ENCODE measurements at regions not wholly inside any gene's neighbourhood (a gene's known extent, or its start where the extent isn't known, plus 50 kb on each side); places are given as distances from the start of the nearest gene placed in this dataset.

GRCh38 chr11:71108013-71108865, 144.1 kb downstream of the SHANK2 start:
- Histone ChIP-seq H2BK15ac (replicated peaks; ENCODE audit: low read depth) (no peak overlapping the region), H3K9ac (ENCODE audit: low read length) (no peak overlapping the region), H3K4me2 (ENCODE audit: low read length) (no peak overlapping the region), H2BK5ac (ENCODE audit: low read length) (no peak overlapping the region), H3K4me1 (ENCODE audit: control insufficient read depth, low read depth, low read length) (no peaks in the 10 kb centered on the region), H4K5ac (ENCODE audit: low read length) (no peak overlapping the region), H3K4me3 (ENCODE audit: low read length) (no peak overlapping the region), H3K4ac (ENCODE audit: low read depth, low read length) (no peak overlapping the region), H3K27ac (ENCODE audit: low read depth, low read length) (no peak overlapping the region), H3K79me2 (ENCODE audit: control insufficient read depth, insufficient read depth, low read length) (no peaks in the 10 kb centered on the region), H3K27me3 (ENCODE audit: insufficient read depth, low read length, poor library complexity) (no peaks in the 10 kb centered on the region), H3K56ac (ENCODE audit: low read length) (no peak overlapping the region), H3K36me3 (ENCODE audit: control insufficient read depth, insufficient read depth, low read length) (no peaks in the 10 kb centered on the region), H4K8ac (ENCODE audit: low read depth, low read length) (no peak overlapping the region), H2BK120ac (ENCODE audit: low read depth, low read length) (no peak overlapping the region), H2AK5ac (ENCODE audit: low read length) (no peak overlapping the region), H3K18ac (ENCODE audit: low read length) (no peak overlapping the region), H3K23ac (ENCODE audit: low read length) (no peak overlapping the region), H3K79me1 (ENCODE audit: low read length) (no peaks in the 10 kb centered on the region)
- no peak for DNase-seq
- no CpG with 5 or more reads among the region's 21 CpGs for WGBS (ENCODE audit: extremely low coverage, insufficient coverage, low lambda C conversion rate)

DNA sequence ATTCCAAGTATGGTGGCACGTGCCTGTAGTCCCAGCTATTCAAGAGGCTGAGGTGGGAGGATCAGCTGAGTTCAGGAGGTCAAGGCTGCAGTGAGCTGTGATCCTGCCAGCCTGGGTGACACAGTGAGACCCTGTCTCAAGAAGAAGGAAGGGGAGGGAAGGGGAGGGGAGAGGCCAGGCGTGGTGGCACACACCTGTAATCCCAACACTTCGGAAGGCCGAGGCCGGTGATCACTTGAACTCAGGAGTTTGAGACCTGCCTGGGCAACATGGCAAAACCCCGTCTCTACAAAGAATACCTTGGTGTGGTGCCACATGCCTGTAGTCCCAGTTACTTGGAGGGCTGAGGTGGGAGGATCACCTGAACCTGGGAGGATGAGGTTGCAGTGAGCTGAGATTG, 145.7 kb downstream of the SHANK2 start:
- no CpG with 5 or more reads among the region's 6 CpGs for WGBS (ENCODE audit: extremely low coverage, insufficient coverage, low lambda C conversion rate)
- no peak overlapping the region for H2BK15ac ChIP-seq (replicated peaks; ENCODE audit: low read depth)

GRCh38 chr11:71103266-71103665, 149.1 kb downstream of the SHANK2 start:
- no peak overlapping the region for H3K4ac ChIP-seq (ENCODE audit: low read depth, low read length)
- no peak overlapping the region for H2AK5ac ChIP-seq (ENCODE audit: low read length)
- H3K4me1 ChIP-seq (ENCODE audit: control insufficient read depth, low read depth, low read length), result no peaks in the 10 kb centered on the region
- WGBS (ENCODE audit: extremely low coverage, insufficient coverage, low lambda C conversion rate), result no CpG with 5 or more reads among the region's 7 CpGs
- H3K27me3 ChIP-seq (ENCODE audit: insufficient read depth, low read length, poor library complexity), result no peaks in the 10 kb centered on the region
- no peak overlapping the region for H3K23ac ChIP-seq (ENCODE audit: low read length)
- no peak overlapping the region for H3K56ac ChIP-seq (ENCODE audit: low read length)
- no peak for DNase-seq
- H3K79me2 ChIP-seq (ENCODE audit: control insufficient read depth, insufficient read depth, low read length), result no peaks in the 10 kb centered on the region
- H3K18ac ChIP-seq (ENCODE audit: low read length), result no peak overlapping the region
- H2BK5ac ChIP-seq (ENCODE audit: low read length), result no peak overlapping the region
- no peak overlapping the region for H3K4me2 ChIP-seq (ENCODE audit: low read length)
- H2BK120ac ChIP-seq (ENCODE audit: low read depth, low read length), result no peak overlapping the region
- H3K27ac ChIP-seq (ENCODE audit: low read depth, low read length), result no peak overlapping the region
- no peaks in the 10 kb centered on the region for H3K36me3 ChIP-seq (ENCODE audit: control insufficient read depth, insufficient read depth, low read length)
- H3K4me3 ChIP-seq (ENCODE audit: low read length), result no peak overlapping the region
- no peak overlapping the region for H2BK15ac ChIP-seq (replicated peaks; ENCODE audit: low read depth)
- H3K9ac ChIP-seq (ENCODE audit: low read length), result no peak overlapping the region
- H3K79me1 ChIP-seq (ENCODE audit: low read length), result no peaks in the 10 kb centered on the region
- H4K5ac ChIP-seq (ENCODE audit: low read length), result no peak overlapping the region
- H4K8ac ChIP-seq (ENCODE audit: low read depth, low read length), result no peak overlapping the region

More for the DNA sequence above, 145.7 kb downstream of the SHANK2 start:
- Histone ChIP-seq H3K27me3 (ENCODE audit: insufficient read depth, low read length, poor library complexity) (no peaks in the 10 kb centered on the region), H3K23ac (ENCODE audit: low read length) (no peak overlapping the region), H2BK5ac (ENCODE audit: low read length) (no peak overlapping the region), H2BK120ac (ENCODE audit: low read depth, low read length) (no peak overlapping the region), H3K4ac (ENCODE audit: low read depth, low read length) (no peak overlapping the region), H3K4me1 (ENCODE audit: control insufficient read depth, low read depth, low read length) (no peaks in the 10 kb centered on the region), H3K79me2 (ENCODE audit: control insufficient read depth, insufficient read depth, low read length) (no peaks in the 10 kb centered on the region), H3K4me2 (ENCODE audit: low read length) (no peak overlapping the region), H3K56ac (ENCODE audit: low read length) (no peak overlapping the region), H4K8ac (ENCODE audit: low read depth, low read length) (no peak overlapping the region), H3K18ac (ENCODE audit: low read length) (no peak overlapping the region), H3K36me3 (ENCODE audit: control insufficient read depth, insufficient read depth, low read length) (no peaks in the 10 kb centered on the region), H3K79me1 (ENCODE audit: low read length) (no peaks in the 10 kb centered on the region), H3K9ac (ENCODE audit: low read length) (no peak overlapping the region), H4K5ac (ENCODE audit: low read length) (no peak overlapping the region), H2AK5ac (ENCODE audit: low read length) (no peak overlapping the region), H3K4me3 (ENCODE audit: low read length) (no peak overlapping the region), H3K27ac (ENCODE audit: low read depth, low read length) (no peak overlapping the region)
- no peak for DNase-seq

DNA sequence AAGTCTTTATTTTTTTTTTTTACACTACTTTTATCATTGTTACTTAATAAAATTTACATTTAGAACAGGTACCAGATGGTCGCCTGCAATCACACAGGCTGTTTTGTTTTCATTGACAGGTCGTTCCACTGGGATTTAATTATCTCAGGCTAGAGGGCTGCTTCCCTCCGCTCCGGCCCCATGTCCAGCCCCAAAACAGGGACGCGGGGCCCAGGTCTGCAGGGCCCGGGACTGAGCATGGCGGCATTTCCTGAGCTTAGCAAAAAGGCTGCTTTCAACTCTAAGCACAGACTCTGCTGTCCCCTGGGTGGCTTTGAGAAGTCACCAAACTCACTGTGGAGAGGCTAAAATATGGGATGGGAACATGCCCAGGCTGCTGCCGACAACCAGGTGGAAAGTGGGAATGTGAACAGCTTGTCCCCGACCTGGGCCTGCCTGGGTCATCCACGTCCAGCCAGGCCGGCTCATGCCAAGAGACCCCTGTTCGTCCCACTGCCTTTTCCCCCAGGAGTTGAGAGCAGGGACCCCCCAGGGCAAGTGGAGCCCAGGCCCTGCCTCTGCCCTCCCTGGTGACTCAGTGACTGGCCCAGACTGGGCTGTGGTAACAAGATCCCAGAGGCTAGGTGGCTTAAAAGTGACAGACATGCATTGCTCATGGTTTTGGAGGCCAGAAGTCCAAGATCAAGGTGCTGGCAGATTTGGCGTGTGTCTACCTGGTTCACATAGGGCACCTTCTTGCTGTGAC, 150.0 kb downstream of the SHANK2 start:
- H3K9ac ChIP-seq (ENCODE audit: low read length), result no peak overlapping the region
- H2BK120ac ChIP-seq (ENCODE audit: low read depth, low read length), result no peak overlapping the region
- no peak overlapping the region for H2BK5ac ChIP-seq (ENCODE audit: low read length)
- H3K79me2 ChIP-seq (ENCODE audit: control insufficient read depth, insufficient read depth, low read length), result no peaks in the 10 kb centered on the region
- H3K4me2 ChIP-seq (ENCODE audit: low read length), result no peak overlapping the region
- H3K23ac ChIP-seq (ENCODE audit: low read length), result no peak overlapping the region
- no peak overlapping the region for H3K18ac ChIP-seq (ENCODE audit: low read length)
- no peaks in the 10 kb centered on the region for H3K4me1 ChIP-seq (ENCODE audit: control insufficient read depth, low read depth, low read length)
- H3K4ac ChIP-seq (ENCODE audit: low read depth, low read length), result no peak overlapping the region
- H4K8ac ChIP-seq (ENCODE audit: low read depth, low read length), result no peak overlapping the region
- H2AK5ac ChIP-seq (ENCODE audit: low read length), result no peak overlapping the region
- no peak overlapping the region for H4K5ac ChIP-seq (ENCODE audit: low read length)
- no peak for DNase-seq
- no peak overlapping the region for H2BK15ac ChIP-seq (replicated peaks; ENCODE audit: low read depth)
- H3K4me3 ChIP-seq (ENCODE audit: low read length), result no peak overlapping the region
- no peaks in the 10 kb centered on the region for H3K27me3 ChIP-seq (ENCODE audit: insufficient read depth, low read length, poor library complexity)
- no peak overlapping the region for H3K27ac ChIP-seq (ENCODE audit: low read depth, low read length)
- no peak overlapping the region for H3K56ac ChIP-seq (ENCODE audit: low read length)
- H3K79me1 ChIP-seq (ENCODE audit: low read length), result peaks cover 3% of the 10 kb centered on the region
- H3K36me3 ChIP-seq (ENCODE audit: control insufficient read depth, insufficient read depth, low read length), result peaks cover 2% of the 10 kb centered on the region
- no CpG with 5 or more reads among the region's 14 CpGs for WGBS (ENCODE audit: extremely low coverage, insufficient coverage, low lambda C conversion rate)

DNA sequence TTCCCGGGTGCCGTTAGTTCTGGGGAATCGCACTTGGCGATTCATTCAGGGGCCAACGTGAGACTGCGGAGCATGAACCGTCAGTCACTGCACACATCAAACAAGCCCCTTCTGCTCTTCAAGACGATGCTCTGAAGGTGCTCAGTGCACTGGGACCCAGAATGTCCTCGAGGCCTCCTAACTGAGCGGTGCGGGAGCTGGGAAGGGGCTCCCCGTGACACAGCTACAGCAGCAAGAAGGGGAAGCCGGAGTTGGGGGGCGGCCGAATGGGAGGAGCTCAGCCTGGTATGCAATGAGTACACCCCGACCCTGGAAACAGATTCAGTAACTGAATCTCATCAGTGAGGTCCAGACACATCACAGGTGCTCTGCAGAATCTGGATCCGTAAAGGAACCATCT, 150.8 kb downstream of the SHANK2 start:
- WGBS (ENCODE audit: extremely low coverage, insufficient coverage, low lambda C conversion rate), result no CpG with 5 or more reads among the region's 17 CpGs
- no peaks in the 10 kb centered on the region for H3K4me1 ChIP-seq (ENCODE audit: control insufficient read depth, low read depth, low read length)

More for the DNA sequence above, 150.8 kb downstream of the SHANK2 start:
- Histone ChIP-seq H3K79me1 (ENCODE audit: low read length) (peaks cover 3% of the 10 kb centered on the region), H3K27ac (ENCODE audit: low read depth, low read length) (no peak overlapping the region), H3K23ac (ENCODE audit: low read length) (no peak overlapping the region), H3K18ac (ENCODE audit: low read length) (no peak overlapping the region), H3K56ac (ENCODE audit: low read length) (no peak overlapping the region), H3K4ac (ENCODE audit: low read depth, low read length) (no peak overlapping the region), H2AK5ac (ENCODE audit: low read length) (no peak overlapping the region), H3K4me3 (ENCODE audit: low read length) (no peak overlapping the region), H3K27me3 (ENCODE audit: insufficient read depth, low read length, poor library complexity) (no peaks in the 10 kb centered on the region), H3K9ac (ENCODE audit: low read length) (no peak overlapping the region), H2BK120ac (ENCODE audit: low read depth, low read length) (no peak overlapping the region), H3K36me3 (ENCODE audit: control insufficient read depth, insufficient read depth, low read length) (peaks cover 2% of the 10 kb centered on the region), H2BK15ac (replicated peaks; ENCODE audit: low read depth) (no peak overlapping the region), H2BK5ac (ENCODE audit: low read length) (no peak overlapping the region), H3K4me2 (ENCODE audit: low read length) (no peak overlapping the region), H4K5ac (ENCODE audit: low read length) (no peak overlapping the region), H4K8ac (ENCODE audit: low read depth, low read length) (no peak overlapping the region), H3K79me2 (ENCODE audit: control insufficient read depth, insufficient read depth, low read length) (no peaks in the 10 kb centered on the region)
- no peak for DNase-seq

Measured in mesendoderm (in vitro differentiated cells).